WERI-Rb-1 (cell line): ENCODE measurements at regions not wholly inside any gene's neighbourhood (a gene's known extent, or its start where the extent isn't known, plus 50 kb on each side); places are given as distances from the start of the nearest gene placed in this dataset.

Experiments
- DNase-seq: peaks from one replicate; pipeline ENCODE4 v3.0.0-alpha.2; 2020
- H3K27ac ChIP-seq: fragments of 250-450 bp; sonication (Bioruptor Pico); 2 replicates; pipeline ENCODE4 v1.5.1; 2020; ENCODE audit warnings: mild to moderate bottlenecking, moderate library complexity
- H3K27me3 ChIP-seq: fragments of 250-450 bp; sonication (Bioruptor Pico); 2 replicates; pipeline ENCODE4 v1.5.1; 2021; ENCODE audit warnings: mild to moderate bottlenecking, low read depth, moderate library complexity; ENCODE audit not compliant: insufficient read depth, severe bottlenecking
- H3K36me3 ChIP-seq: fragments of 250-450 bp; sonication (Bioruptor Pico); 2 replicates; pipeline ENCODE4 v1.5.1; 2020; ENCODE audit warnings: mild to moderate bottlenecking, moderate library complexity
- H3K4me3 ChIP-seq: 2 replicates; pipeline ENCODE4 v1.5.1; 2011; ENCODE audit warnings: low read depth, mild to moderate bottlenecking, control low read depth, low read length
- H3K9me3 ChIP-seq: fragments of 250-450 bp; sonication (Bioruptor Pico); 2 replicates; pipeline ENCODE4 v1.5.1; 2021; ENCODE audit warnings: mild to moderate bottlenecking, moderate library complexity; ENCODE audit not compliant: severe bottlenecking
- TF ChIP-seq, protein P1 (sequence below): IDR thresholded peaks from 2 replicates; pipeline ENCODE4 v1.5.1; 2011; ENCODE audit warnings: low read depth, mild to moderate bottlenecking, control low read depth, inconsistent platforms, low read length

DNA sequence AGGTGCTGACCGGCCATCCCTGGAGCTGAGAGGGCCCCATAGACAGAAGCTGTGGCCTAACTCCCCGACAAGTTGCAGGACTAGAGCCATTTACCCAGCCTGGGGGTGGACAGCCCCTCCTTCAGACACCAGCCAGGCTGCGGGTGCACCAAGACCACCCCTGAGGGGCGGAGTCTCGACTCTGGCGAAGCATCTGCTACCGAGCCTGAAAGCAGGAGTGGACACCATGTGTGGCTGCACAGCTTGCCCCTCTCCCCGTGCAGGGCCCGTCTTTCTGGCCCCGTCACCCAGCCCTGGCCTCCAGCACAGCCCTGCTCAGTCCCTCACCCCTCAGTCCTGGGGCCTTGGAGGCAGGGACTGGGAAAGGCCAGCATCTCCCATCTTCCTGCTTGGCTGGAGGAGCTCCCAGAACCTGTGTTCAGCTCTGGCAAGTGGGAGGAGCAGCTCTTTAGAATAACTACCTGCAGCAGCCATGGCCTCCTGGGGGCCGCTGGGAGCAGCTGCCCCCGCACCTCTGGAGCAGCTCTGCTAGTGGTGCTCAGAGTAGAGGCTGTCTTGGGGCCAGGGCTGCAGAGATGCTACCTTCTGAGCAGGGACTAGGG is 275.8 kb downstream of the NDUFA10 start:
- H3K36me3 ChIP-seq = no peaks in the 10 kb centered on the region
- no peaks in the 10 kb centered on the region for H3K9me3 ChIP-seq
- DNase-seq = no peak
- no peak overlapping the region for H3K27ac ChIP-seq
- TF ChIP-seq, protein P1, sequence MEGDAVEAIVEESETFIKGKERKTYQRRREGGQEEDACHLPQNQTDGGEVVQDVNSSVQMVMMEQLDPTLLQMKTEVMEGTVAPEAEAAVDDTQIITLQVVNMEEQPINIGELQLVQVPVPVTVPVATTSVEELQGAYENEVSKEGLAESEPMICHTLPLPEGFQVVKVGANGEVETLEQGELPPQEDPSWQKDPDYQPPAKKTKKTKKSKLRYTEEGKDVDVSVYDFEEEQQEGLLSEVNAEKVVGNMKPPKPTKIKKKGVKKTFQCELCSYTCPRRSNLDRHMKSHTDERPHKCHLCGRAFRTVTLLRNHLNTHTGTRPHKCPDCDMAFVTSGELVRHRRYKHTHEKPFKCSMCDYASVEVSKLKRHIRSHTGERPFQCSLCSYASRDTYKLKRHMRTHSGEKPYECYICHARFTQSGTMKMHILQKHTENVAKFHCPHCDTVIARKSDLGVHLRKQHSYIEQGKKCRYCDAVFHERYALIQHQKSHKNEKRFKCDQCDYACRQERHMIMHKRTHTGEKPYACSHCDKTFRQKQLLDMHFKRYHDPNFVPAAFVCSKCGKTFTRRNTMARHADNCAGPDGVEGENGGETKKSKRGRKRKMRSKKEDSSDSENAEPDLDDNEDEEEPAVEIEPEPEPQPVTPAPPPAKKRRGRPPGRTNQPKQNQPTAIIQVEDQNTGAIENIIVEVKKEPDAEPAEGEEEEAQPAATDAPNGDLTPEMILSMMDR = no peak
- H3K4me3 ChIP-seq = no peak overlapping the region
- H3K27me3 ChIP-seq = peaks cover 95% of the 10 kb centered on the region

DNA sequence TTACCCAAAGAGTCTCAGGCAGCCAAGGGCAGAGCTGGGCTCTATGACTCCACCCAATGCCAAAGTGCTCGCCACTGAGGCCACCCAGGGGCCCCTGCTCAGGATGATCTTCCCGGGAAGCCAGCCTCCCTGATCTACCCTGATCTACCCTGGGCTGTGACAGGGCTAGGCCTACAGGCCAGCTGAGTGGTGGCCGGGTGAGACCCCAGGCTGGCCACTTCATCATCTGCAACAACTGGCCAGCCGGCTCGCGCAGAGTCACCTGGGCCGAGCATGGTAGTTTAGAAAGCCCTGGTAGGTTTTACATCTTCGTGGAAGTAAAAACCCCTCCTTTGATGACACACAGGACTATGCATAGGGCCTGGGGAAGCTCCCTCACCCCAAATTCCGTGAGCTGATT is 276.3 kb downstream of the NDUFA10 start:
- H3K9me3 ChIP-seq = no peaks in the 10 kb centered on the region
- TF ChIP-seq, protein P1 = no peak
- no peak for DNase-seq
- H3K4me3 ChIP-seq = no peak overlapping the region
- peaks cover 97% of the 10 kb centered on the region for H3K27me3 ChIP-seq
- no peaks in the 10 kb centered on the region for H3K36me3 ChIP-seq
- H3K27ac ChIP-seq = no peak overlapping the region

DNA sequence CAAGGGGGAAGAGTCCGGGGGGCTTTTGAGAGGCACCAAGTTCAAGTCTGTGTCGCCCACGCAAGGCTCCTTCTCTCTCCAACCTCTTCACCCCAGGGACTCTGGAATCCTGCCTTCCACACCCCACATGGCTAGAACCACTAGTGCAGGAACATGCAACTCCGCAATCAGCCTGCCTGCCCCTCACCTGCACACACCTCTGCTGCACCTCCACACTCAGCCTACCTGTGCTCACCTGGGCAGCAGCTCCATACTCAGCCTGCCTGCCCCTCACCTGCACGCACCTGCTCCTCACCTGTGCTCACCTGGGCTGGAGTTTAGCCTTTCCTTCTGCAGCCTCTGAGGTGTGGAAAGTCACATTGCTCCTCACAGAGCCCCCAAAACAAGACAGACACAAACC is 277.4 kb downstream of the NDUFA10 start:
- H3K36me3 ChIP-seq = no peaks in the 10 kb centered on the region
- H3K9me3 ChIP-seq = no peaks in the 10 kb centered on the region
- H3K27me3 ChIP-seq = peaks cover 98% of the 10 kb centered on the region
- DNase-seq = no peak
- H3K4me3 ChIP-seq = no peak overlapping the region
- H3K27ac ChIP-seq = no peak overlapping the region
- TF ChIP-seq, protein P1 = no peak

DNA sequence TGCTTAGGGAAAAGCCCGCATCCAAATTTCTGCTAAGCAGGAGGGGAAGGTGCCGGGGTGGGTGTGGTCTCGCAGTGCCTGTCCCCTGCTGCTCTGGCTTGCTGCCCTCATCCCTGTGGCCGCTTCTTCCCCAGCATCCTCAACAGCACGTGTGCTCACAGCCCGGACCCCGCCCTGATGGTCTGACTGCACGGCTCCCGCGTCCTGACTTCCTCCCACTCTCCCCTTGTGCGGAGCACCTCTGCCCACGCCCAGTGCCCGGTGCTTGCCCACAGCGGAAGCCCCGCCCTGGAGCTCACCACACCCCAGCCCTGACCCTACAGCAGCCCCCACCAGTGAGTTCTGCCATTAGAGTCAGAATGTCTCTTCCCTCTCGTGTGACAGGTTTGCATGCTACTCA is 277.9 kb downstream of the NDUFA10 start:
- TF ChIP-seq, protein P1 = no peak
- DNase-seq = no peak
- Histone ChIP-seq H3K4me3 (no peak overlapping the region), H3K27ac (no peak overlapping the region), H3K36me3 (no peaks in the 10 kb centered on the region), H3K27me3 (peaks cover 99% of the 10 kb centered on the region), H3K9me3 (no peaks in the 10 kb centered on the region)

DNA sequence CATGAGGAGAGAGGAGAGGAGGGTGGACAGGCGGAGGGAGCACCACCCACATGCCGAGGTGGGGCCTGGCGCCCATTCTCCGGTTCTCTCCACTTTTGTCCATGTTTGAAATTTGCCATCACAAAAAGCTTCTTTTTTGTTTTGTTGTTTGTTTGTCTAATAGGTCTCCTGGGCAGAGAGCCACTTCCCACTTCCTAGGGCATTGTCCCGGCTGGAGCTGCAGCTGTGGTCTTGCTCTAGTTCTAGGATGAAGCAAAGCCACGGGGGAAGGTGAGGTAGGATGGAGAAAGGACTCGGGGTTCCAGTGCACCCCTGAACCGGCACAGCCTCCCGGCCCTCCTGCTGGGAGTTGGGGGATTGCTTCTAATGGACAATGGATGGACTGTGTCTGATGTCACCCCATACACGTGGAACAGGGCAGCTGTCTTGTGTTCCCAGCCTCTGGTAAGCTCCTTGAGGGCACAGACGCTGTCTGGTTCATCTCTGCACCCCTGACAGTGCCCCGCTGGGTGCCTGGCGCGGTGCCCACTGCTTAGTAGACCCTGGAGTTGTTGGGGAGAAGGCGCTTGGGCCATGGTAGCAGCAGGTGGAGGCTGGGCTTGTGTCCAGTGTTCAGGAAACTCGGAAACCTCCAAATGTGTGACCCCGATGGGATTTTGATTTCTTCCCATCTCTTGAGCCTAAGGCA is 278.4 kb downstream of the NDUFA10 start:
- TF ChIP-seq, protein P1 = no peak
- Histone ChIP-seq H3K27me3 (peaks cover 99% of the 10 kb centered on the region), H3K4me3 (no peak overlapping the region), H3K9me3 (no peaks in the 10 kb centered on the region), H3K36me3 (no peaks in the 10 kb centered on the region), H3K27ac (no peak overlapping the region)
- no peak for DNase-seq
